Left cardiac atrium (tissue), 4 donors: ENCODE measurements at regions not wholly inside any gene's neighbourhood (a gene's known extent, or its start where the extent isn't known, plus 50 kb on each side); places are given as distances from the start of the nearest gene placed in this dataset.

ENCODE experiments used
- ATAC-seq, 2 donors: fragments of 200-7000 bp; cut with Tn5 transposase; one replicate each; pipeline ENCODE4 v1.9.1; 2020; ENCODE audit warnings: mild to moderate bottlenecking in 2 of 2, moderate library complexity in 2 of 2
- DNase-seq: peaks from one replicate; pipeline ENCODE4 v3.0.0-alpha.2; 2020
- intact Hi-C, 2 donors: fragments of 100-400 bp; cut with DNase I; formaldehyde crosslinking; loops; one replicate each; pipeline versions ENCODE4 v1.14.1 to v1.15.1; 2022 to 2023
- donor health status: DM: no; HTN: yes; CAD: no.
- donor health status: DM: no; HTN: yes; CAD: no; lungs with severe emphysema.
- donor health status: DM: yes; HTN: yes; CAD: no.
- donor health status: Dilated cardiomyopathy.

DNA sequence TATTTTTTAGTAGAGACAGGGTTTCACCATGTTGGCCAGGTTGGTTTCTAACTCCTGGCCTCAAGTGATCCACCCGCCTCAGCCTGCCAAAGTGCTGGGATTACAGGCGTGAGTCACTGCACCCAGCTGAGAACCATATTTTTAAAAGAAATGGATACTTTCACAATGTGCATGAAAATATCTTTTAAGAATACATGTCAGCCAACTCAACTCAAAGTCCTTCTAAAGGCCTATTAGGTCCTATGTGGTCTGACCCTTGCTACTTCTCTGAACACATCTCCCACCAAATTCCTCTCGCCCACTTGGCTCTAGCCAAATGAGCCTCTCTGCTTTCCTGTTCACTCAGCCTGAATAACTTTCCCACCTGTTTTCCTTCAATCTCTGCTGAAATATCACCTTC lies 119.6 kb downstream of the MTX2 start:
- ATAC-seq, result no peak
- intact Hi-C loops, result no loop called here

DNA sequence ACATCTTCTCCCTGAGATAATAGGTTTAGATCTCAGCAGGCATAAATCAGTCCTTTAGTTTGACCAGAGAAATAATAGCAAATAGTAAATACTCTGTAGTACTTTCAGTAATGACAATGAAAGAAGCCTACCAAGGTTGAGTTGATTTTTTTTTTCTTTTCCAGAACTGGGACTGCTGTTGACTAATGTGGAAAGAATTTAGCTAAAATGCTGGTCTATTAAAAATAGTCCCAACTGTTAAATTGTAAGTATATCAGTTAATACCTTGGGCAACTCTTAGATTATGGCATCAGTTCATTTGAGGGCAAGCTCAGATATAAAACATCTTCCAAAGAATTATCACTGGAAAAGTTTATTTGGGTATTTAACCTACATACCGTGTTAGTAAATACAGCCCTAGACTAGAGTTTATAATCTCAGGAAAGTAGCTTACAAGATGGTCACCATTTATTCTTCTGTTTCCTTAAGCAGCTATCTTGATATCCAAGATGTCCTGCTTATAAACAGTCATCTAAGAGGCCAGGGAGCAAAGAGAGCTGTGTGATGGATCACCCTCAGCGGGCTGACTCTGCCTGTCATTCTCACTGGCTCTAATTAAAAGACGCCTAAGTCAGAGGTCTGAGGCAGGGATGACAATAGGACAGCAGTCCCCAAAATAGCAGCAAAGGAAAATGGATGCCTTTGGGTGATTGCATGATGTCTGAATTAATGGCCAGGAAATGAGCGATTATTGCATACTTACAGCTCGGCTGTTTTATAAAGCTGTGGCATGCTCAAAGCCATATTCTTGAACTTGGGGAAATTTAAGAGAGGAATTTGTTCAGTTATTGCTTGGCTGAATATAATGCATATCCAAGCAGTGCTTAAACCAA lies 121.3 kb downstream of the MTX2 start:
- DNase-seq (no peak), ATAC-seq (peak in 1 of 2 donors; percentile 38)
- intact Hi-C loops, result no loop called here

More for the DNA sequence above, 119.6 kb downstream of the MTX2 start:
- no peak for DNase-seq

- no peak for DNase-seq
- intact Hi-C loops, result no loop called here
- no peak for ATAC-seq
These were observed 121.8 kb downstream of the MTX2 start for GRCh38 chr2:176391148-176391419.

GRCh38 chr2:176392249-176392648 lies 123.0 kb downstream of the MTX2 start:
- intact Hi-C loops, result no loop called here
- DNase-seq (no peak), ATAC-seq (peak; percentile 84 to 86)

DNA sequence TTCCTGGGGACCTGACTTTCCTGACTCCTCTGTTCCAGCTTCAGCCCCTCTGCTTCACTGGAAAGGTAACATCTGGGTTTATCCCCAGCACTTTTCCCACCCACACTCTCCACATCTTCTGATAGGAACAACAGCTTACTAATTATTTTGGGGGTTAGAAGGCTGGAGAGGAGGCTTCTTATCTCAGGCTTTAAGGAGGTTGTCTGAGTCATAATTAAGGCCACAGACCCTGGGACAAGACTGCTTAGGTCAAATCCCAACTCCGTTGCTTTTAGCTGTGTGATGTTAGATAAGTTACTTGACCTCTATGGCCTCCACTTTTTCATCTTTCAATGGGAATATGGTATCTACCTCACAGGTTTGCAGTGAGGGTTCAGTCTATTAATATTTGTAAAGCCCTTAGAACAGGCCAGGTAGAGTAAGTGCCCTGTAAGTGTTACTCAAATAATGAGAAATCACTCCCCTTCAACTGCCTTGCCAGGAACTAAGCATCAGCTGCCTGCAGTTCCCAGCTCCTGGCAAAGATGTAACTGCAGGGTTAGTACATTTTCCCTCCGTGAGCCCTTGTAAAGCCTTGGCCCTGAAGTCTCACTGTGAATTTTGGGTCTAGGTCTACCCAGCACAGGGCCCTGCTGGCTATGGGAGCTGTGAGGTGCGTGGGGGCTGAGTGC lies 123.6 kb downstream of the MTX2 start:
- peak in 1 of 2 donors; percentile 40 for ATAC-seq
- intact Hi-C loops, result no loop called here
- no peak for DNase-seq

DNA sequence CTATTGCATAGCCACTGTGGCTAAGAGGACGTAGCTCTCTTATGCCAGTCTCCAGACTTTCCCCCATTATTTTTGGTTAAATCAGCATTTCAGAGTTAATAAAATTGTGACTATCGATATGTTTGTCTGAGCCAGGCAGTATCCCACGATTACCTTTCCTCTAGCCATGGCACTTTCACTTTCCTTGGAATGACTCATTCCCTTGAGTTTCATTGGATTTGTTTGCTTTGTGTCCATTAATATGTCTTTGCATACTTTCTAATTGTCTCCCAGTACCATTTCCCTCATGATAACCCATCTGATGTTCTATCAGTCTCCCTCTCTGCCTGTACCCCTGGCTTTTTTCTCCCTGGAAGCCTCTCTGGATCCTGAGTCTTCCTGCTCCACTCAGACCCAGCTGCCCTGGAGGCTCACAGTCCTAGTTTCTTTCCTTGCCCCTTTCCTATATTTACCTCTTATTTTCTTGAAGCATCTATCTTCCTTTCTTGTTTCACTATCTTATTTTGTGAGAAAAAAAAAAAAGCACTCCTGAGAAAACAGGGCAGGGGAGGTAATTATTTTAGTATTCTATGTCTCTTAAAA lies 126.1 kb downstream of the MTX2 start:
- intact Hi-C loops, result no loop called here
- DNase-seq (no peak), ATAC-seq (no peak)

- intact Hi-C loops, result no loop called here
- ATAC-seq (no peak), DNase-seq (no peak)
These were observed 129.2 kb downstream of the MTX2 start for GRCh38 chr2:176398243-176399073.

GRCh38 chr2:176399074-176399598 lies 129.9 kb downstream of the MTX2 start:
- intact Hi-C loops, result no loop called here
- ATAC-seq (no peak), DNase-seq (no peak)

- no peak for ATAC-seq
- intact Hi-C loops, result no loop called here
- DNase-seq, result no peak
These were observed 136.2 kb downstream of the MTX2 start for GRCh38 chr2:176405477-176405876.

DNA sequence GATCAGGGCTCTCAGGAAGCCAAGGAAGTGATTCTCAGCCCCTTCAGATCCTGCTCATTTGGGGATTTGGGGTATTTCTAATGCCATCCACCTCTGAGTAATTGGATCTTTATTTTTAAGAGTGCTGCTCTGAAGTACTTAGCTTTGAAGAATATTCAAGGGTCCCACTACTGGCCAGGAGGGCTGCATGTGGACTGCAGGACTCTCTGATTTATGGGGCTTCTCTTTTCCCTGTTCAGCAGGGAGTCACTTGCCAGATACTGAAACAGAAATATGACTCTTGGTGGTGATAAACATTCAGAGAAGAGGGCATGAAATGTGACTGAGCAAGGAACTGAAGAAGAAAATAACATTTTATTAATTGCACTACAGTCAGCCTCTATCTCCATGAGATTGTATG lies 138.5 kb downstream of the MTX2 start:
- no peak for ATAC-seq
- intact Hi-C loops, result no loop called here
- no peak for DNase-seq

- ATAC-seq (no peak), DNase-seq (no peak)
- intact Hi-C loops, result no loop called here
These were observed 140.4 kb downstream of the MTX2 start for GRCh38 chr2:176409671-176410070.

DNA sequence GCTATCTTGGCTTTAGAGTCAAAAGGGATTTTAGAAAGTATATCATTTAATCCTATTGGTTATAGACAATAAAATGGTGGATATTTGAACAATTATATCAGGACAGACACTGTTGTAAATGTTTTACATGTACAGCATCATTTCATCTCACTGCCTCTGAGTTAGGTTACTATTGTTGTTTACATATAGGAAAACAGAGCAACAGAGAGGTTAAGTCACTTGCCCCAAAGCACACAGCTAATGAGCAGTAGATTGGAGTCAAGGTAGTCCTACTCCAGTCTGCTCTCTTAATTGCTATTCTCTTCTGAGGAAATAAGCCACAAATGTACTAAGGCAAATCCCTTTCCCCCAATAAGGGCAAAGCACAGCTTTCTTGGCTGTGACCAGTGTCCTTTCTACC lies 142.9 kb downstream of the MTX2 start:
- no peak for ATAC-seq
- intact Hi-C loops, result no loop called here
- DNase-seq, result no peak

DNA sequence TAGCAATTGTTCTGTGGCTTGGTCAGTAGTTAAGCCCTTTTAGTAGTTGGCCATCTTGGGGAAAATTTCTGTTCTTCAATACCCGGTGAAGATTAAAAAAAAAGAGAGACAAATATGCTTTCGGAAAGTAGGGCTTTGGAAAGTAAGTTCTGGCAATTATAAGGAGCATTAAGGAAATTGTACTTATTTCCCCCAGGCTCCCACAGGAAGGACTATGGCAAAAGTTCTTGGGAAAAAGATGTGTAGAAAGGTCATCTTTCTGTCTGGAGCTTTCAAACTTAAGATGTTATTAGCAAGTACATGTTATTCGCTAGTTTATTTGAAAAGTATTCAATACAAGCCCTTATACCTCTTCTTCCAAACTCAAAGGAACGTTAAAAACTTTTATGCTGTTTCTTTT lies 144.5 kb downstream of the MTX2 start:
- ATAC-seq (no peak), DNase-seq (no peak)
- intact Hi-C loops, result no loop called here

DNA sequence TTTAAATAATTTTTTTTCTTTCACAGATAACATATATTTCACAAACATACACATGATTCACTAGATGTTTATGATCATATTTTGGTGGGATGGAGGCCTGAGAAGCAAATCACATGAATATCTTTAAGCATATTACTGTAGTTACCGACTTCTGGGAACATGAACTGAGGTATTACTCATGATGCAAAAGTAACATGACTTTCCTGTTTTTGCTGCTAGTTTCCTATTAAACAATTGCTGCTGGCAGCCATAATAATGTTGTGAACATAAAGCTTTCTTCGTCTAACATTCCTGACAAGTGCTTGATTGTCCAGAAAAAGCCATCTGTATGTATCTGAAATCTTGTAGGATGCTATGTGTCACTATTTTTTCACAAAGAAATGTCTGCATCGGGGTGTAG lies 145.4 kb downstream of the MTX2 start:
- DNase-seq (no peak), ATAC-seq (no peak)
- intact Hi-C loops, result no loop called here

DNA sequence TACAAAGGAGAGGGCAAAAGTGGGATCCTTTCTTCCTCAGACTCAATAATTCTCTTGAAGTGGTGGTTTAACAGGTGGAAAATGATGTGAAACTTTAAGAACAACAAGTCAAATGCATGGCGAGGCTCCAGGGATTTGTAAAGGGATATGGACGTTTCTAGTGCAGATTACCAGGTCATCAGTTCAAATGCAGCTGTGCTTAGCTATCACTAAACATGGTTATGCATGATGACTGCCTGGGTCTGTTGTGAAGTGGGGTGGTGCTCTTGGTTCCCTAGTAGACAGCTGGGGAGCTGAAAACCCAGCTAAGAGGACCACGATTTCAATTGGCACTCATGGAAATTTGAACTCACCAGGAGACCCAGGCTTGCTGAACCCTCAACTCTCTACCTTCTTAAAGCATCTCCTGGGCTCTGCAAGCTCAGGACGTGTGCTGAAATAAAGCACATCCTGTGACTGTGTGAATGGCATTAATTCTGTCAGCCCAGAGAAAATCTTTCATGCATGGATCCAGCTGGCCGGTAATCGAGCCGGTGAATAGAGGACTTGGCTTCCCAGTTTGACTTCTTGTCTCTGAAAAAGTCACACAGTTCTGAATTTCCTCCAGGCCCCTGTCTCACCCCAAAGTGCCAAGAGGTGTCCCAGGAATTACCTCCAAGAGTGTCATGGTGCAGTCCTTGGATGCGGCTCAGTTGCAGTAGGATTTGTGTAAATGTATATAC lies 146.1 kb downstream of the MTX2 start:
- no peak for ATAC-seq
- no peak for DNase-seq
- intact Hi-C loops, result no loop called here

DNA sequence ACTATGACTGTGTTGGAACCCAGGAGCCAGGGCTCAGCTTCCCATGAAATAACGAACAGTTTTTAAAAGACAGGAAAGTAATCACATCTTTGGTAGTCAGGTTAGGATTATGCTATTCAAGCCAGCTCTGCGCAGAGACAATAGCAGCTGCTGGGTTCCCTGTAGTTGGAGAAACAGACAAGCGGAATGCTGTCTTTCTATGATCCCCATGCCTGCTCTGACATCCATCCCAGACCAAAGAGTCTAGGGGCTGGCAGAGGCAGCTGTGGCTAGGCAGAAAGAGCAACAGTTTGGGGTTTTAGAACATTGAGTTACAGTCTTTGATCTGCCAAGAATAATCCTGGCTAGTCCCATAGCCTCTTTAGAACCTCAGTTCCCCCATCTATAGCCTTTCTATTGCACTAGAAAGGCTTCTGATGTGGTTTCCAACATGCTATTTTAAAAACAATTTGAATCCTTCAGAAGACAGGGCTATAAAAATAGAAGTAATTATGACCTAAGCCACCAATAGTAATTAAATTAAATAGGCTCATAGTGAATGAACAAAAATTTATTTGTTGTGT lies 146.8 kb downstream of the MTX2 start:
- ATAC-seq (no peak), DNase-seq (no peak)
- intact Hi-C loops, result no loop called here

GRCh38 chr2:176418768-176419167 lies 149.5 kb downstream of the MTX2 start:
- no peak for DNase-seq

DNA sequence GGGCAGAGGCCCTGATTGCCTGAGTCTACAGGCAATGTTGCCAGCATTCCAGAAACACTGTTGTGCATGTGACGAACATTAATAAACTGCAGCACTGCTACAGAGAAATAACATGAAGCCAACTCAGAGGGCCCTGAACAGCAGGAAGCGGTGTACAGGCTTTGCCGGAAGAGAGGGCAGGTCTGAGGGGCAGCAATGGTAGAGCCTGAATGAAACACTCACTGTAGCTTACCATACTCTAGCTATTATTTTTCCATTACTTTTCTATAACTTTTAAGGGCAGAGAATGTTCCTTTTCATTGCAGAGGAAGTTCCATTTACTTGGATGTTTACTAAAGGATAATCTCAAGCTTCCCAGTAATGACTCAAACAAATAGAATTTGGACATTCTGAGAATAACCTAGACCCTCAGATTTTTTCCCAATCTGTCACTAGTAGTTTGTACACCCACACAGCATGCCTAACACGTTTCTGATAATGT lies 150.4 kb downstream of the MTX2 start:
- intact Hi-C loops, result no loop called here
- ATAC-seq (no peak), DNase-seq (no peak)

More at GRCh38 chr2:176418768-176419167, 149.5 kb downstream of the MTX2 start:
- ATAC-seq, result no peak
- intact Hi-C loops, result no loop called here
